ENCODE measurements at regions not wholly inside any gene's neighbourhood (a gene's known extent, or its start where the extent isn't known, plus 50 kb on each side); places are given as distances from the start of the nearest gene placed in this dataset.

DNA sequence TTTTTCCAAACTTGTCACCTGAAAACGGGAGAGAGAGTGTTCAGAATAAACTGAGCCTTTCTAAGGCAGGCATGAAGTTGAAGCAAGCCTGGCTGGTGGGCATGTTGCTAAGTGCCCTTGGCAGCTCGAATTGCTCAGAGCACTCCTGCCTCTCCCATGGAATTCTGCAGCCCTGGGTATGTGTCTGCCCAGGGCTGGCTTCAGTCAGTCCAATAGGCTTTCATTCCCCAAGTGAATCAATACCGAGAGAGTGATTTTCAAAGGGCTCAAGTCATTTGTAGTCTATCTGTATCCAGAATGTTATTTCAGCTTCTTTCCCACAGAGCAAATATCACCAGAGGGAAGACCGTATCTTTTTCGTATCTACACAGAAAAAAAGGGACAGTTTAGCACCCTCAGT, 415.5 kb upstream of the COBL start:
- TF ChIP-seq CTCF (IDR thresholded peaks at IDR 0.05) (no peak), EP300 (IDR thresholded peaks at IDR 0.05; ENCODE audit: low read depth) (no peak), POLR2AphosphoS5 (IDR thresholded peaks at IDR 0.05) (no peak), POLR2A (IDR thresholded peaks at IDR 0.05) (no peak)
